GM12873 (cell line): ENCODE measurements at regions not wholly inside any gene's neighbourhood (a gene's known extent, or its start where the extent isn't known, plus 50 kb on each side); places are given as distances from the start of the nearest gene placed in this dataset.

ENCODE experiments used
- CTCF ChIP-seq: IDR thresholded peaks from 2 replicates; pipeline ENCODE4 v1.5.1; 2012; ENCODE audit warnings: low read depth, mild to moderate bottlenecking, moderate library complexity, low read length, control low read depth; ENCODE audit not compliant: insufficient read depth; ENCODE audit errors: missing control alignments

DNA sequence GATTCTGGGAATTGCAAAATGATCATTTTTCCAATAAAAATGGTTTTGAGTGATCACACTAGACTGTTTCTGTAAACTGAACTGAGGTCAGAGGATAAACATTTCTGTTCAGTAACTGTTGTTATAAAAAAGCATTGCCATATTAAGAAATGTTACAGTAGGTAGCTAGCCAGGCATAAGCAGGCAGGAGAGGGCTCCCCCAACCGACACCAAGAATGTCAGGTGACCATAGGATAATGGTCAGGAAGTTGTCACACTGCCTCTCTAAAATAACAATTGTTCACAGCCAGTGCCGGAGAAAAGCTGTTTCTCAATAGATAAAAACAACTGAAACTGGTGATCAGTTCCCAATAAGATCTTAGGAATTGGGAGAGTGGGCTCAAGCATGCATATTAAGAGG is 306.2 kb upstream of the SLIT2 start:
- no peak for TF ChIP-seq CTCF

DNA sequence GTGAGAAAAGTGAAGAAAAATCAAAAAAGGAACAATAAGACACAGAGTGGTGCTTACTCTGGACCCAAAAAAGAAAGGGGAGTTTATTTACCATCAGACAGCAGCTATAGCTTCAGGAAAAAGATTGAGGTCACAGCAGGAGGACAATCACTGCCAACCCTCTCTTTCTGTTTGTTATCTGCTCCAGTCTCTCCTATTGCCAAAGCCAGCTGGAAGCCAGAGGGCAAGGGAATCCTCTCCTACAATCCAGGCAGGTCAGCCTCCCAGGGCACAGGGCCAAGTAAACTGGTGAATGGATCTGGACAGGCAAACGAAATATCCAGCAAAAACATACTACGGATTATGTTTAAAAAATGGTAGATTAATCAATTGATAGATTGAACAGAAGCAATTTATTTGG is 306.9 kb upstream of the SLIT2 start:
- no peak for TF ChIP-seq CTCF

GRCh38 chr4:19944251-19944650 is 307.5 kb upstream of the SLIT2 start:
- no peak for TF ChIP-seq CTCF

DNA sequence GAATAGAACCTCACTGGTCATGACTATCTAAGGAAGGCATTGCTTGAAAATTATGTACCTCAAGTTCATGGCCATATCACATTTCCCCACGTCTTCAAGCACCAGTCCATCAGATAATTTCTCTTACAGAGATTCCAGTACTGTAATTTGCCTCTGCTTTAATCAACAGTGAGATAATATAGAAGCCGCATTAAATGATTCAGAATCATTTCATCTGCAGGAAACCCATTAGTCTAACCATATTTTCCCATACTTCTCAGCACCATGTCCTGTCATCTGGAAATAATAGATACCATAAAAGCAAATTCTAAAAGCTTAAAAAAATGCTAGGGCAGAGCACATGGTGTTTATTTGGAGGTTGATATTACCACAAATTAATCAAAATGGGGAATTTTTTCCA is 310.3 kb upstream of the SLIT2 start:
- TF ChIP-seq CTCF, result no peak

GRCh38 chr4:19940861-19941260 is 310.8 kb upstream of the SLIT2 start:
- TF ChIP-seq CTCF, result no peak

DNA sequence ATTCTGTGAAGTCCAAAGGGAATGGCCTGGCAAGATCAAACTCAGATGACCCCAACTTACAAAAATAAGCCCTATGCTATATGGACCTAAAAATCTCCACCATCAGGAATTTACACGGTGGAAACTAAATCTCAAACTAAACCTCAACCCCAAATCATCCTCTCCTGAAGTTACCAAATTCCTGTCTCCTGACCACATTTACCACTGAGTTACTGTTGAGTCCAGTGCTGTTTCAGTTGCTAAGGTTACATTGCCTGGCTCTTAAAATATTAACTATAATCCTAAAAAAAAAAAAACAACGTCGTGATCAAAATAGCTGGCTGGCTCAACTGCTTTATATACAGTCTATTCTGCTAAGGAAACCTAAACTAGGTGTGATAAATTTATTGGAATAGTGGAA is 315.2 kb upstream of the SLIT2 start:
- TF ChIP-seq CTCF, result no peak

GRCh38 chr4:19930742-19931141 is 321.0 kb upstream of the SLIT2 start:
- no peak for TF ChIP-seq CTCF

DNA sequence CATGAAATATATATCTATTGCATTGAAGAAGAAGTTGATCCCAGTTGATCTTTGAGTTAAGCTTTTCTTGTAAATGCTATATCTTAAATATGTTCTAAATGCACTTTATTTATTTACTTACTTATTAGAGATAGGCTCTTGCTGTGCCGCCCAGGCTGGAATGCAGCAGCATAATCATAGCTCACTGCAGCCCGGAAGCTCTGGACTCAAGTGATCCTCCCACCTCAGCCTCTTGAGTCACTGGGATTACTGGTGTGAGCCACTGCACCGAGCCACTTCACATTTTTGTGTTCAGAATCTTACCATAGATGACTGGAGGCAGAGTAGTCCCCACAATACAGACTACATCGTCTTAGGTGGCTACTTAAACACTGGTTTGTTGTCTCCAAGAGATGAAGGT is 324.3 kb upstream of the SLIT2 start:
- no peak for TF ChIP-seq CTCF
